ENCODE measurements at regions not wholly inside any gene's neighbourhood (a gene's known extent, or its start where the extent isn't known, plus 50 kb on each side); places are given as distances from the start of the nearest gene placed in this dataset.
A peak's percentile ranks its signal among the peaks of the same experiment; 100 is the strongest.

DNA sequence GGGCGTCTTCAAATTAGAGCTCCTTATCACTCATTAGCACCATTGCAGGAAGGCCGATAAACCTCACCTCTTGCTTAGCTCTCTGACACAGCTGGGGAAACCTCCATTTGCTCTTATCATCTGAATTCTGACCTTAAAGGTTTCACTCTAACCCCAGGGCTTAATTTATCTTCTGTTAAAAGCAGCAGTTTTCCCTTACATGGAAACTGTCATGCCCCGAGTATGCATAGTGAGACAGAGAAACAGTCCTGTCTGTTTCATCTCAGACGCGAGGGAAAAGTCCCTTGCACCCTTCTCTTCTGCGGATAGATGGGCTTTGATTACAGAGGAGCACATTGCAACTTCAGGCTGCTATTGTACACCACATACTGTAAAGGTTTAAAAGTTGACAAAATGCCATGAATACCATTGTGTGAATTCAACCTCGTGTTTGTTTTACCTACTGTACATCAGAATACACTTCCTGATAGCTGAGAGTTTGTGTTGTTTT, 191.5 kb upstream of the BMP2 start:
- peak overlapping the region; percentile 7 for H3K27ac Mint-ChIP-seq
- TF ChIP-seq, protein P1, sequence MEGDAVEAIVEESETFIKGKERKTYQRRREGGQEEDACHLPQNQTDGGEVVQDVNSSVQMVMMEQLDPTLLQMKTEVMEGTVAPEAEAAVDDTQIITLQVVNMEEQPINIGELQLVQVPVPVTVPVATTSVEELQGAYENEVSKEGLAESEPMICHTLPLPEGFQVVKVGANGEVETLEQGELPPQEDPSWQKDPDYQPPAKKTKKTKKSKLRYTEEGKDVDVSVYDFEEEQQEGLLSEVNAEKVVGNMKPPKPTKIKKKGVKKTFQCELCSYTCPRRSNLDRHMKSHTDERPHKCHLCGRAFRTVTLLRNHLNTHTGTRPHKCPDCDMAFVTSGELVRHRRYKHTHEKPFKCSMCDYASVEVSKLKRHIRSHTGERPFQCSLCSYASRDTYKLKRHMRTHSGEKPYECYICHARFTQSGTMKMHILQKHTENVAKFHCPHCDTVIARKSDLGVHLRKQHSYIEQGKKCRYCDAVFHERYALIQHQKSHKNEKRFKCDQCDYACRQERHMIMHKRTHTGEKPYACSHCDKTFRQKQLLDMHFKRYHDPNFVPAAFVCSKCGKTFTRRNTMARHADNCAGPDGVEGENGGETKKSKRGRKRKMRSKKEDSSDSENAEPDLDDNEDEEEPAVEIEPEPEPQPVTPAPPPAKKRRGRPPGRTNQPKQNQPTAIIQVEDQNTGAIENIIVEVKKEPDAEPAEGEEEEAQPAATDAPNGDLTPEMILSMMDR (IDR thresholded peaks at IDR 0.05; ENCODE audit: unreplicated experiment): no peak
- H3K9me3 Mint-ChIP-seq (ENCODE audit: low read depth): no peaks in the 10 kb centered on the region
- no peak overlapping the region for H3K4me3 Mint-ChIP-seq (ENCODE audit: low read depth)
- H3K36me3 Mint-ChIP-seq (ENCODE audit: insufficient read depth): no peaks in the 10 kb centered on the region
- no peaks in the 10 kb centered on the region for H3K27me3 Mint-ChIP-seq
- DNase-seq (ENCODE audit: low spot score, unreplicated experiment): no peak
- H3K4me1 Mint-ChIP-seq (ENCODE audit: low read depth): peaks cover 15% of the 10 kb centered on the region

DNA sequence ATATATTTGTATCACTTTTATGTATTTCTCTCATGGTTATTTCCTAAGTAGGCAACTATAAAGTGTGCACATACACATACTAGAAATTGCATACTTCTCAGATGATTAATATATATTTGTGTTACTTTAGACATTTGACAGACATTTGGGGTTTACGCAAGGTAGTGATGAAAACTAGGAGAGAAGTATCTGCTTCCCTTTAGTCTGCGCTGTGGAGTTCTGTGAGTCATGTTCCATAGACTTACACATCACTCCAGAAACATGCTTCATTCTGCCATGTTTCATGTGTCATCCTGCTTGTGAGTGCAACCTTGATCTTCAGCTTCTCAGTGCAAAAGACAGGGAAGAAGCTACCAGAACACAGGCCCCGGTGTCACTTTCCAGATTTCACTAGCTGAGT, 200.7 kb upstream of the BMP2 start:
- no peaks in the 10 kb centered on the region for H3K27me3 Mint-ChIP-seq
- H3K36me3 Mint-ChIP-seq (ENCODE audit: insufficient read depth): no peaks in the 10 kb centered on the region
- no peak for DNase-seq (ENCODE audit: low spot score, unreplicated experiment)
- peaks cover 2% of the 10 kb centered on the region for H3K4me1 Mint-ChIP-seq (ENCODE audit: low read depth)
- no peaks in the 10 kb centered on the region for H3K9me3 Mint-ChIP-seq (ENCODE audit: low read depth)
- H3K27ac Mint-ChIP-seq: no peak overlapping the region
- TF ChIP-seq, protein P1 (IDR thresholded peaks at IDR 0.05; ENCODE audit: unreplicated experiment): no peak
- H3K4me3 Mint-ChIP-seq (ENCODE audit: low read depth): no peak overlapping the region

DNA sequence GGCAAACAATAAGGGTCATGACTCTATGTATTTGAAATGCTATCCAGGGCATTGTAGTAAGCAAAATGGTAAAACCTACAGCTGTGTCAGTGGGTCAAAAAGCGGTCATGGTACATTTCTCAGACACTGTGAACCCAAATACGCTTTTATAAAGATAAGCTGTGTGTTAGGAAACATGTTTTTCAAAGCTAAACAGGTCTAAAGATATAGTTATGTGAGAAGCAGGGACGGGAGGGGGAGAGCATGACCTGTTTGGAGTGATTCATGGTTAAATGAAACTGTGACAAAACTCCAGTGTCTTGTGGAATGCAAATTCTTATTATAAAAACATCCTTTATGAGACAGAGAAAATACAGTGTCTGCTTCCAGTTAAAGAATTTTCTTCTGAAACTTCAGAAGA, 205.4 kb upstream of the BMP2 start:
- TF ChIP-seq, protein P1 (IDR thresholded peaks at IDR 0.05; ENCODE audit: unreplicated experiment): no peak
- Mint-ChIP-seq H3K9me3 (ENCODE audit: low read depth) (peaks cover 3% of the 10 kb centered on the region), H3K4me3 (ENCODE audit: low read depth) (no peak overlapping the region), H3K27me3 (no peaks in the 10 kb centered on the region), H3K36me3 (ENCODE audit: insufficient read depth) (no peaks in the 10 kb centered on the region), H3K4me1 (ENCODE audit: low read depth) (peaks cover 2% of the 10 kb centered on the region), H3K27ac (no peak overlapping the region)
- no peak for DNase-seq (ENCODE audit: low spot score, unreplicated experiment)

DNA sequence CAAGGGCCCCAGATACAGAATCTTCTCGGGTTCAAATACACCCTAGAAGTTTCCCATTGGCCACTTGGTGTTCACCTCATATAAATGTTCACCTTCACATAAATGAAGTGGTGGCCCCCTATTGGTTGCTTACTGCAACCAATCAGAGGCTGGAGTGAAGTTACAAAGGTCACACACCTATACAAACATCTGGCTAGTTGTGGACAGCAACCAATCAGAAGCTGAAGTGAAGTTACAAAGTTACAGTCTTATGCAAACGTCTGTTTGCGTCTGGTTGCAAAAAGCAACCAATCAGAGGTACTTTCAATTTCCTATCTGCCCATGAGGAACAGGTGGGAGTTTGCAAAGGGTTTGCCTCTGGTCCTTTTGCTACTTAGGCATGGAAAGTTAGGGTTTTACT, 206.5 kb upstream of the BMP2 start:
- H3K27ac Mint-ChIP-seq: no peak overlapping the region
- H3K9me3 Mint-ChIP-seq (ENCODE audit: low read depth): peaks cover 3% of the 10 kb centered on the region
- no peaks in the 10 kb centered on the region for H3K36me3 Mint-ChIP-seq (ENCODE audit: insufficient read depth)
- DNase-seq (ENCODE audit: low spot score, unreplicated experiment): no peak
- TF ChIP-seq, protein P1 (IDR thresholded peaks at IDR 0.05; ENCODE audit: unreplicated experiment): no peak
- H3K27me3 Mint-ChIP-seq: no peaks in the 10 kb centered on the region
- no peak overlapping the region for H3K4me3 Mint-ChIP-seq (ENCODE audit: low read depth)
- peaks cover 2% of the 10 kb centered on the region for H3K4me1 Mint-ChIP-seq (ENCODE audit: low read depth)

DNA sequence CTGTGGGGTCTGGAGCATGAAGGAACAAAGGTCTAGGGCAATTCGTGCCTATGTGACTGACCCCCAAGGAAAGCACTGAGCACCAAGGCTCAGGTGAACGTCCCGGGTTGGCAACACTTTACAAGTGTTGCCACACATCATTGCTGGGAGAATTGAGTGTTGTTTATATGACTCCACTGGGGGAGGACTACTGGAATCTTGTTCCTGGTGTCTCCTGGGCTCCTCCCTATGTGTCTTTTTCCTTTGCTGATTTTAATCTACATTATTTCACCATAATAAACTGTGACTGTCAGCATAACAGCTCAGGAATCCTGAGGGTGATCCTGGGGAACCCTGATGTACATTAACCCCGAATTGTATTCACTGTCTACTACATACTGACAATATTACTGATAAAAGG, 207.7 kb upstream of the BMP2 start:
- Mint-ChIP-seq H3K36me3 (ENCODE audit: insufficient read depth) (no peaks in the 10 kb centered on the region), H3K4me1 (ENCODE audit: low read depth) (peaks cover 2% of the 10 kb centered on the region), H3K9me3 (ENCODE audit: low read depth) (peaks cover 3% of the 10 kb centered on the region), H3K4me3 (ENCODE audit: low read depth) (no peak overlapping the region), H3K27ac (no peak overlapping the region), H3K27me3 (no peaks in the 10 kb centered on the region)
- TF ChIP-seq, protein P1 (IDR thresholded peaks at IDR 0.05; ENCODE audit: unreplicated experiment): no peak
- no peak for DNase-seq (ENCODE audit: low spot score, unreplicated experiment)
